IMR-90 (cell line): ENCODE measurements at regions not wholly inside any gene's neighbourhood (a gene's known extent, or its start where the extent isn't known, plus 50 kb on each side); places are given as distances from the start of the nearest gene placed in this dataset.

Source experiments
- ATAC-seq: fragments of 200-7000 bp; cut with Tn5 transposase; 2 replicates; pipeline ENCODE4 v1.9.1; 2020; ENCODE audit warnings: low read depth, mild to moderate bottlenecking, moderate library complexity
- BruUV-seq: library from RNA; stranded (reverse); fragments of 400-500 nt; replicated peaks from 2 replicates; lab custom pipeline; 2021; lab: Mats Ljungman, UMichigan
- CTCF ChIA-PET: fragments of 300-600 bp; formaldehyde crosslinking; extraction: SDS; loops from one replicate; lab custom pipeline; 2021; ENCODE audit warnings: antibody characterized with exemption; lab: Yijun Ruan, JAX
- POLR2A ChIA-PET: fragments of 300-600 bp; sonication (Branson Sonifier 250); formaldehyde crosslinking; loops from one replicate; lab custom pipeline; 2022; ENCODE audit warnings: antibody characterized with exemption; ENCODE audit not compliant: unreplicated experiment; lab: Charles Lee
- DNase-seq: peaks from one replicate; pipeline ENCODE4 v3.0.0; 2013
- H2AFZ ChIP-seq: replicated peaks from 2 replicates; pipeline ENCODE3; 2013; ENCODE audit warnings: low read length, mild to moderate bottlenecking; ENCODE audit not compliant: poor library complexity
- H2AK5ac ChIP-seq: 2 replicates; pipeline ENCODE4 v1.6.1; 2013; ENCODE audit warnings: low read depth, low read length, inconsistent platforms
- H2AK9ac ChIP-seq: replicated peaks from 2 replicates; pipeline ENCODE3; 2013; ENCODE audit warnings: mild to moderate bottlenecking, low read depth, low read length, moderate library complexity; ENCODE audit not compliant: poor library complexity
- H2BK120ac ChIP-seq: 2 replicates; pipeline ENCODE4 v1.6.1; 2013; ENCODE audit warnings: low read depth, low read length, inconsistent platforms
- H2BK15ac ChIP-seq: 3 replicates; pipeline ENCODE4 v1.6.1; 2013; ENCODE audit warnings: low read depth, low read length, inconsistent platforms
- H2BK20ac ChIP-seq: 2 replicates; pipeline ENCODE4 v1.6.1; 2013; ENCODE audit warnings: low read depth, mild to moderate bottlenecking, inconsistent platforms, low read length, moderate library complexity
- H2BK5ac ChIP-seq: 2 replicates; pipeline ENCODE4 v1.6.1; 2013; ENCODE audit warnings: mild to moderate bottlenecking, low read depth, low read length, inconsistent platforms; ENCODE audit not compliant: poor library complexity, severe bottlenecking
- H3K14ac ChIP-seq: replicated peaks from 2 replicates; pipeline ENCODE4 v1.6.1; 2013; ENCODE audit warnings: low read depth, low read length, inconsistent platforms
- H3K18ac ChIP-seq: 2 replicates; pipeline ENCODE4 v1.6.1; 2013; ENCODE audit warnings: low read depth, low read length, control low read depth
- H3K23ac ChIP-seq: 2 replicates; pipeline ENCODE4 v1.6.1; 2013; ENCODE audit warnings: low read depth, low read length, inconsistent platforms
- H3K27ac ChIP-seq: 2 replicates; pipeline ENCODE4 v1.5.1; 2013; ENCODE audit warnings: mild to moderate bottlenecking, control low read depth, low read length; ENCODE audit not compliant: insufficient read depth
- H3K27me3 ChIP-seq: 2 replicates; pipeline ENCODE4 v1.6.1; 2013; ENCODE audit warnings: low read length; ENCODE audit not compliant: control insufficient read depth, insufficient read depth
- H3K36me3 ChIP-seq: 2 replicates; pipeline ENCODE4 v1.6.1; 2013; ENCODE audit warnings: low read length, mixed read lengths; ENCODE audit not compliant: control insufficient read depth, insufficient read depth
- H3K4ac ChIP-seq: 2 replicates; pipeline ENCODE4 v1.6.1; 2013; ENCODE audit warnings: low read depth, low read length, inconsistent platforms
- H3K4me1 ChIP-seq: 2 replicates; pipeline ENCODE4 v1.6.1; 2013; ENCODE audit warnings: low read length, mixed read lengths; ENCODE audit not compliant: control insufficient read depth, insufficient read depth
- H3K4me2 ChIP-seq: 2 replicates; pipeline ENCODE4 v1.6.1; 2013; ENCODE audit warnings: low read depth, mild to moderate bottlenecking, control low read depth, low read length, moderate library complexity
- H3K4me3 ChIP-seq: 2 replicates; pipeline ENCODE4 v1.5.1; 2013; ENCODE audit warnings: low read depth, mild to moderate bottlenecking, control low read depth, low read length, moderate library complexity; ENCODE audit not compliant: insufficient read depth
- H3K56ac ChIP-seq: 2 replicates; pipeline ENCODE4 v1.6.1; 2013; ENCODE audit warnings: low read length, inconsistent platforms; ENCODE audit not compliant: insufficient read depth; ENCODE audit errors: extremely low read depth
- H3K79me1 ChIP-seq, 2 experiments: 2 replicates each; pipeline ENCODE4 v1.6.1; 2013; ENCODE audit warnings: low read length in 2 of 2, inconsistent platforms in 1 of 2, low read depth in 1 of 2
- H3K9ac ChIP-seq: 2 replicates; pipeline ENCODE4 v1.6.1; 2013; ENCODE audit warnings: low read depth, low read length, control low read depth
- H3K9me1 ChIP-seq: 2 replicates; pipeline ENCODE4 v1.6.1; 2013; ENCODE audit warnings: low read length, inconsistent platforms; ENCODE audit not compliant: insufficient read depth
- H3K9me3 ChIP-seq: 2 replicates; pipeline ENCODE4 v1.6.1; 2013; ENCODE audit warnings: low read length; ENCODE audit not compliant: control insufficient read depth, insufficient read depth
- H4K20me1 ChIP-seq: 2 replicates; pipeline ENCODE4 v1.6.1; 2013; ENCODE audit warnings: low read length, inconsistent platforms; ENCODE audit not compliant: insufficient read depth
- H4K5ac ChIP-seq: 2 replicates; pipeline ENCODE4 v1.6.1; 2013; ENCODE audit warnings: mild to moderate bottlenecking, low read depth, low read length, control low read depth
- H4K8ac ChIP-seq, 2 experiments: 2 replicates each; pipeline ENCODE4 v1.6.1; 2013; ENCODE audit warnings: low read depth in 2 of 2, low read length in 2 of 2, control low read depth in 1 of 2, inconsistent platforms in 1 of 2
- H4K91ac ChIP-seq: 2 replicates; pipeline ENCODE4 v1.6.1; 2013; ENCODE audit warnings: low read depth, low read length, inconsistent platforms; ENCODE audit not compliant: insufficient read depth
- CHD1 ChIP-seq: IDR thresholded peaks from 2 replicates; pipeline ENCODE4 v1.6.1; 2012; ENCODE audit warnings: low read depth, low read length, improper control_type of control experiment
- FOS ChIP-seq: fragments of 150-350 bp; IDR thresholded peaks from 2 replicates; pipeline ENCODE4 v1.6.1; 2016; ENCODE audit warnings: low read depth, low read length
- MAFK ChIP-seq: IDR thresholded peaks from 2 replicates; pipeline ENCODE4 v1.6.1; 2012; ENCODE audit warnings: low read depth, low read length, improper control_type of control experiment
- MXI1 ChIP-seq: IDR thresholded peaks from 2 replicates; pipeline ENCODE4 v1.6.1; 2012; ENCODE audit warnings: low read depth, mild to moderate bottlenecking, low read length, moderate library complexity, borderline replicate concordance
- RAD21 ChIP-seq: IDR thresholded peaks from 2 replicates; pipeline ENCODE4 v1.6.1; 2012; ENCODE audit warnings: low read length, improper control_type of control experiment
- RCOR1 ChIP-seq: IDR thresholded peaks from 2 replicates; pipeline ENCODE4 v1.6.1; 2012; ENCODE audit warnings: mild to moderate bottlenecking, low read length, improper control_type of control experiment; ENCODE audit not compliant: insufficient replicate concordance
- RFX5 ChIP-seq: IDR thresholded peaks from 2 replicates; pipeline ENCODE4 v1.8.0; 2012; ENCODE audit warnings: low read depth, mild to moderate bottlenecking, low read length, moderate library complexity
- WGBS, 2 experiments: methylation state at CpG; one replicate each; pipeline versions ENCODE4 v1.1.5 to v1.1.7; 2013; ENCODE audit warnings: missing lambda C conversion rate in 2 of 2; ENCODE audit not compliant: insufficient read length in 1 of 2; ENCODE audit errors: extremely low coverage in 2 of 2; 5-methylcytosine and 5-hydroxymethylcytosine counted together
- dilution Hi-C: fragments of 300-500 bp; cut with HindIII; formaldehyde crosslinking; loops from one replicate; pipeline ENCODE4 v1.14.3; 2018; ENCODE audit warnings: low sequenced_read_pairs; ENCODE audit not compliant: unreplicated experiment
- in situ Hi-C: fragments of 300-500 bp; cut with MboI; formaldehyde crosslinking; loops from 3 replicates; pipeline ENCODE4 v1.14.3; 2019; ENCODE audit warnings: low sequenced_read_pairs, inconsistent platforms, mixed read lengths
- intact Hi-C: fragments of 100-400 bp; cut with micrococcal nuclease; formaldehyde crosslinking; loops from 2 replicates; pipeline ENCODE4 v1.10.0; 2022

GRCh38 chr2:237217995-237218616 lies 132.4 kb downstream of the COPS8 start:
- ATAC-seq (no peak), DNase-seq (no peak)
- Histone ChIP-seq H3K4ac (peak overlapping the region; percentile 94), H3K36me3 (no peaks in the 10 kb centered on the region), H2AK9ac (peak overlapping the region; percentile 3), H2BK120ac (peak overlapping the region; percentile 97), H3K4me1 (peaks cover 27% of the 10 kb centered on the region), H3K23ac (peak overlapping the region; percentile 41; the same call in 1 of the 2 replicates), H3K79me1 (peaks cover 0 to 17% of the 10 kb centered on the region in 2 experiments; a peak in 3 of 4 replicates), H2BK5ac (peak overlapping the region; percentile 64), H2BK15ac (peak overlapping the region; percentile 85; the same call in 2 of the 3 replicates), H2AK5ac (peak overlapping the region; percentile 92), H3K18ac (peak overlapping the region; percentile 84), H4K5ac (peak overlapping the region; percentile 97), H3K56ac (peak overlapping the region; percentile 16; the same call in 1 of the 2 replicates), H3K9me3 (no peaks in the 10 kb centered on the region), H4K8ac (peak overlapping the region; percentile 44 to 88), H3K9me1 (peaks cover 15% of the 10 kb centered on the region), H4K20me1 (no peaks in the 10 kb centered on the region), H3K9ac (no peak overlapping the region), H2AFZ (peak overlapping the region; percentile 57), H3K14ac (peak overlapping the region; percentile 75), H3K4me3 (no peak overlapping the region), H3K27me3 (no peaks in the 10 kb centered on the region), H4K91ac (peak overlapping the region; percentile 92), H3K4me2 (no peak overlapping the region), H2BK20ac (peak overlapping the region; percentile 97), H3K27ac (peak overlapping the region; percentile 81)
- CTCF ChIA-PET = no interaction called here
- TF ChIP-seq RCOR1 = no peak
- no peak for TF ChIP-seq FOS
- no peak for TF ChIP-seq MXI1
- no peak for TF ChIP-seq MAFK
- no peak for TF ChIP-seq RAD21
- TF ChIP-seq CHD1 = no peak
- TF ChIP-seq RFX5 = no peak
- BruUV-seq = no TSS peak
- intact Hi-C loops = no loop called here
- POLR2A ChIA-PET = no interaction called here
- in situ Hi-C loops = no loop called here
- WGBS, 2 experiments = 80% methylated on average over 2 of the region's 7 CpGs; no CpG with 5 or more reads in 1 of the 2 experiments
- dilution Hi-C loops = no loop called here
